ENCODE measurements at regions not wholly inside any gene's neighbourhood (a gene's known extent, or its start where the extent isn't known, plus 50 kb on each side); places are given as distances from the start of the nearest gene placed in this dataset.

GRCh38 chr20:50400705-50401586, 109.2 kb upstream of the PTPN1 start:
- no peak for DNase-seq (ENCODE audit: low read depth)

- DNase-seq (ENCODE audit: low read depth) = no peak
These were observed 108.4 kb upstream of the PTPN1 start for GRCh38 chr20:50401587-50402418.

GRCh38 chr20:50403565-50404418, 106.4 kb upstream of the PTPN1 start:
- DNase-seq (ENCODE audit: low read depth) = no peak

GRCh38 chr20:50404419-50405234, 105.6 kb upstream of the PTPN1 start:
- DNase-seq (ENCODE audit: low read depth) = no peak

- no peak for DNase-seq (ENCODE audit: low read depth)
These were observed 104.8 kb upstream of the PTPN1 start for GRCh38 chr20:50405235-50405914.

- no peak for DNase-seq (ENCODE audit: low read depth)
These were observed 104.1 kb upstream of the PTPN1 start for GRCh38 chr20:50405915-50406609.

GRCh38 chr20:50406610-50407136, 103.5 kb upstream of the PTPN1 start:
- DNase-seq (ENCODE audit: low read depth) = no peak

GRCh38 chr20:50408526-50409364, 101.4 kb upstream of the PTPN1 start:
- DNase-seq (ENCODE audit: low read depth) = no peak

- no peak for DNase-seq (ENCODE audit: low read depth)
These were observed 100.7 kb upstream of the PTPN1 start for GRCh38 chr20:50409495-50409894.

GRCh38 chr20:50410343-50410742, 99.8 kb upstream of the PTPN1 start:
- DNase-seq (ENCODE audit: low read depth) = no peak

- DNase-seq (ENCODE audit: low read depth) = no peak
These were observed 98.1 kb upstream of the PTPN1 start for GRCh38 chr20:50412069-50412468.

- DNase-seq (ENCODE audit: low read depth) = no peak
These were observed 97.7 kb upstream of the PTPN1 start for GRCh38 chr20:50412499-50412898.

- no peak for DNase-seq (ENCODE audit: low read depth)
These were observed 97.1 kb upstream of the PTPN1 start for GRCh38 chr20:50413088-50413500.

- DNase-seq (ENCODE audit: low read depth) = no peak
These were observed 95.1 kb upstream of the PTPN1 start for GRCh38 chr20:50415021-50415515.

GRCh38 chr20:50415516-50416268, 94.5 kb upstream of the PTPN1 start:
- DNase-seq (ENCODE audit: low read depth) = no peak

- DNase-seq (ENCODE audit: low read depth) = no peak
These were observed 93.7 kb upstream of the PTPN1 start for GRCh38 chr20:50416269-50417022.

- DNase-seq (ENCODE audit: low read depth) = no peak
These were observed 93.2 kb upstream of the PTPN1 start for GRCh38 chr20:50417023-50417329.

Data from HT1080 (cell line).